ENCODE measurements at regions not wholly inside any gene's neighbourhood (a gene's known extent, or its start where the extent isn't known, plus 50 kb on each side); places are given as distances from the start of the nearest gene placed in this dataset.

DNA sequence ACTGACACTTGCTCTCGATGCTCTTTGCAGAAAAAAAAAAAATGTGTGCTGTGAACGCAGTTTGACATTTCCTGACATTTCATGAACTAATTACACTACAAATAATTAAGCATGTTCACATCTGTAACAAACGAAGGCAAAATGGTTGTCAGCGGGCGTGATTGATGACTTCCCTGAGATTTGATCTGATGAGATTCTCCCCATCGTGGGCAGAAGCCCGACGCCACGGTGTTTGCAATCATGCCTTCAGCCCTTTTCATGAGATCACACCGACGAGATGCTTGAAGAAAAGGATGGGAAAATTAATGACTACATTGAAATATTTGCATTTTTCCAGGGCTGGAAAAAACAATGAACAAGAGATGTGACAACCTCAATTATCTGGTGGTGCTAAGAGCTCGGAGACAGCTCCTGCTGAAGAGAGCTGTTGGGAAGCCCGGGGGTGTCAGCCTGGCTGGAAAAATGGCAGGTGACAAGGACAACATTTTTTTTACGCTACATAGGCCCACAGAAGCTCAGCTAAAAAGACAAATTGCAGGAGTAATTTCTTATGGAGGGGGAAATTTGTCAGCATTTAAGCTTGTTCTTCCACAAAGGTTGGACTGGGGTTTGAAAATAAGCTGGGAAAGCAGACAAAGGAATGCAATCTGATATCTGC is 259.4 kb upstream of the IRX3 start:
- TF ChIP-seq, protein P1, sequence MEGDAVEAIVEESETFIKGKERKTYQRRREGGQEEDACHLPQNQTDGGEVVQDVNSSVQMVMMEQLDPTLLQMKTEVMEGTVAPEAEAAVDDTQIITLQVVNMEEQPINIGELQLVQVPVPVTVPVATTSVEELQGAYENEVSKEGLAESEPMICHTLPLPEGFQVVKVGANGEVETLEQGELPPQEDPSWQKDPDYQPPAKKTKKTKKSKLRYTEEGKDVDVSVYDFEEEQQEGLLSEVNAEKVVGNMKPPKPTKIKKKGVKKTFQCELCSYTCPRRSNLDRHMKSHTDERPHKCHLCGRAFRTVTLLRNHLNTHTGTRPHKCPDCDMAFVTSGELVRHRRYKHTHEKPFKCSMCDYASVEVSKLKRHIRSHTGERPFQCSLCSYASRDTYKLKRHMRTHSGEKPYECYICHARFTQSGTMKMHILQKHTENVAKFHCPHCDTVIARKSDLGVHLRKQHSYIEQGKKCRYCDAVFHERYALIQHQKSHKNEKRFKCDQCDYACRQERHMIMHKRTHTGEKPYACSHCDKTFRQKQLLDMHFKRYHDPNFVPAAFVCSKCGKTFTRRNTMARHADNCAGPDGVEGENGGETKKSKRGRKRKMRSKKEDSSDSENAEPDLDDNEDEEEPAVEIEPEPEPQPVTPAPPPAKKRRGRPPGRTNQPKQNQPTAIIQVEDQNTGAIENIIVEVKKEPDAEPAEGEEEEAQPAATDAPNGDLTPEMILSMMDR (IDR thresholded peaks at IDR 0.05; ENCODE audit: poor library complexity, severe bottlenecking), result no peak
- TF ChIP-seq SMC3 (conservative IDR thresholded peaks at IDR 0.05; ENCODE audit: poor library complexity) (no peak), POLR2AphosphoS5 (IDR thresholded peaks at IDR 0.05) (peak; percentile 79)
